HEK293 (cell line): ENCODE measurements at regions not wholly inside any gene's neighbourhood (a gene's known extent, or its start where the extent isn't known, plus 50 kb on each side); places are given as distances from the start of the nearest gene placed in this dataset.

Source experiments
- CTCF ChIA-PET: fragments of 350-600 bp; formaldehyde crosslinking; extraction: SDS; loops from one replicate; lab custom pipeline; 2021; ENCODE audit warnings: antibody characterized with exemption; lab: Yijun Ruan, JAX
- POLR2A ChIA-PET: fragments of 300-600 bp; formaldehyde crosslinking; extraction: SDS; loops from one replicate; lab custom pipeline; 2020; ENCODE audit warnings: antibody characterized with exemption, inconsistent platforms; lab: Yijun Ruan, JAX
- H3K27ac ChIP-seq: fragments of 200-500 bp; sonication (Bioruptor generic); 2 replicates; pipeline ENCODE4 v1.5.1; 2014; ENCODE audit warnings: low read depth, low read length, control low read depth, inconsistent platforms; ENCODE audit errors: extremely low read depth
- H3K36me3 ChIP-seq, 2 experiments: fragments of 200-500 bp in 1 of 2; sonication (Bioruptor generic) in 1 of 2; 1 replicate in 1 of 2; 2 replicates in 1 of 2; pipeline ENCODE4 v1.5.1; 2014 to 2017; ENCODE audit warnings: inconsistent platforms in 2 of 2, low read length in 2 of 2; ENCODE audit not compliant: control insufficient read depth in 2 of 2, insufficient read depth in 1 of 2
- H3K4me1 ChIP-seq: fragments of 200-500 bp; sonication (Bioruptor generic); 2 replicates; pipeline ENCODE4 v1.5.1; 2014; ENCODE audit warnings: mild to moderate bottlenecking, low read length, inconsistent platforms; ENCODE audit not compliant: control insufficient read depth, insufficient read depth
- H3K4me3 ChIP-seq: 2 replicates; pipeline ENCODE4 v1.5.1; 2011; ENCODE audit warnings: low read depth, mild to moderate bottlenecking, control low read depth, low read length, moderate library complexity
- H3K9me3 ChIP-seq: fragments of 200-500 bp; sonication (Bioruptor generic); 2 replicates; pipeline ENCODE4 v1.5.1; 2014; ENCODE audit warnings: low read depth, low read length, inconsistent platforms; ENCODE audit not compliant: control insufficient read depth, insufficient read depth
- GFI1B ChIP-seq: fragments of 450-650 bp; formaldehyde crosslinking; IDR thresholded peaks from 2 replicates; pipeline ENCODE4 v1.5.1; 2016; ENCODE audit warnings: missing biosample characterization, missing genetic modification characterization
- HOXC10 ChIP-seq: sonication (generic); formaldehyde crosslinking; IDR thresholded peaks from 2 replicates; pipeline ENCODE4 v1.8.1; 2023; ENCODE audit warnings: mild to moderate bottlenecking, missing genetic modification reagents
- KLF8 ChIP-seq: fragments of 450-650 bp; formaldehyde crosslinking; IDR thresholded peaks from 2 replicates; pipeline ENCODE4 v1.5.1; 2016; ENCODE audit warnings: missing biosample characterization, missing genetic modification characterization
- KLF9 ChIP-seq: fragments of 450-650 bp; formaldehyde crosslinking; IDR thresholded peaks from 2 replicates; pipeline ENCODE4 v1.5.1; 2016; ENCODE audit warnings: missing biosample characterization, missing genetic modification characterization, low read depth
- MZF1 ChIP-seq: fragments of 450-650 bp; formaldehyde crosslinking; IDR thresholded peaks from 2 replicates; pipeline ENCODE4 v1.5.1; 2017; ENCODE audit warnings: missing biosample characterization, missing genetic modification characterization, borderline replicate concordance
- SP7 ChIP-seq: fragments of 450-650 bp; formaldehyde crosslinking; IDR thresholded peaks from 2 replicates; pipeline ENCODE4 v1.5.1; 2016; ENCODE audit warnings: missing biosample characterization, missing genetic modification characterization
- ZBTB17 ChIP-seq: fragments of 450-650 bp; formaldehyde crosslinking; IDR thresholded peaks from 2 replicates; pipeline ENCODE4 v1.5.1; 2016; ENCODE audit warnings: missing biosample characterization, missing genetic modification characterization
- ZBTB20 ChIP-seq: fragments of 450-650 bp; formaldehyde crosslinking; IDR thresholded peaks from 2 replicates; pipeline ENCODE4 v1.5.1; 2016; ENCODE audit warnings: missing biosample characterization, missing genetic modification characterization
- ZBTB7A ChIP-seq: fragments of 450-650 bp; formaldehyde crosslinking; IDR thresholded peaks from 2 replicates; pipeline ENCODE4 v1.5.1; 2016; ENCODE audit warnings: low read depth, missing biosample characterization, missing genetic modification characterization
- ZFHX2 ChIP-seq: fragments of 450-650 bp; formaldehyde crosslinking; conservative IDR thresholded peaks from 2 replicates; pipeline ENCODE4 v1.5.1; 2016; ENCODE audit warnings: missing biosample characterization, missing genetic modification characterization
- ZFP3 ChIP-seq: fragments of 450-650 bp; formaldehyde crosslinking; IDR thresholded peaks from 2 replicates; pipeline ENCODE4 v1.5.1; 2016; ENCODE audit warnings: low read depth, missing biosample characterization, missing genetic modification characterization
- ZIC2 ChIP-seq: fragments of 450-650 bp; formaldehyde crosslinking; IDR thresholded peaks from 2 replicates; pipeline ENCODE4 v1.5.1; 2016; ENCODE audit warnings: missing biosample characterization, missing genetic modification characterization
- ZNF121 ChIP-seq: fragments of 450-650 bp; formaldehyde crosslinking; IDR thresholded peaks from 2 replicates; pipeline ENCODE4 v1.5.1; 2016; ENCODE audit warnings: missing biosample characterization, missing genetic modification characterization
- ZNF132 ChIP-seq: fragments of 450-650 bp; formaldehyde crosslinking; IDR thresholded peaks from 2 replicates; pipeline ENCODE4 v1.5.1; 2017; ENCODE audit warnings: missing biosample characterization, missing genetic modification characterization, borderline replicate concordance
- ZNF133 ChIP-seq: fragments of 450-650 bp; formaldehyde crosslinking; IDR thresholded peaks from 2 replicates; pipeline ENCODE4 v1.5.1; 2016; ENCODE audit warnings: missing biosample characterization, missing genetic modification characterization
- ZNF155 ChIP-seq: fragments of 450-650 bp; formaldehyde crosslinking; IDR thresholded peaks from 2 replicates; pipeline ENCODE4 v1.5.1; 2016; ENCODE audit warnings: missing biosample characterization, missing genetic modification characterization
- ZNF169 ChIP-seq: fragments of 450-650 bp; formaldehyde crosslinking; IDR thresholded peaks from 2 replicates; pipeline ENCODE4 v1.5.1; 2016; ENCODE audit warnings: missing biosample characterization, missing genetic modification characterization
- ZNF175 ChIP-seq: fragments of 450-650 bp; formaldehyde crosslinking; IDR thresholded peaks from 2 replicates; pipeline ENCODE4 v1.5.1; 2016; ENCODE audit warnings: missing biosample characterization, missing genetic modification characterization
- ZNF19 ChIP-seq: fragments of 450-650 bp; formaldehyde crosslinking; IDR thresholded peaks from 2 replicates; pipeline ENCODE4; 2016; ENCODE audit warnings: missing biosample characterization, missing genetic modification characterization, low read depth
- ZNF223 ChIP-seq: fragments of 450-650 bp; formaldehyde crosslinking; IDR thresholded peaks from 2 replicates; pipeline ENCODE4 v1.5.1; 2016; ENCODE audit warnings: missing biosample characterization, missing genetic modification characterization
- ZNF292 ChIP-seq: fragments of 450-650 bp; formaldehyde crosslinking; IDR thresholded peaks from 2 replicates; pipeline ENCODE4 v1.5.1; 2016; ENCODE audit warnings: low read depth, missing biosample characterization, missing genetic modification characterization, borderline replicate concordance
- ZNF324 ChIP-seq: fragments of 450-650 bp; formaldehyde crosslinking; IDR thresholded peaks from 2 replicates; pipeline ENCODE4 v1.5.1; 2016; ENCODE audit warnings: missing biosample characterization, missing genetic modification characterization
- ZNF335 ChIP-seq: fragments of 450-650 bp; formaldehyde crosslinking; conservative IDR thresholded peaks from 2 replicates; pipeline ENCODE4 v1.5.1; 2016; ENCODE audit warnings: missing biosample characterization, missing genetic modification characterization
- ZNF449 ChIP-seq: fragments of 450-650 bp; formaldehyde crosslinking; IDR thresholded peaks from 2 replicates; pipeline ENCODE4 v1.5.1; 2017; ENCODE audit warnings: missing biosample characterization, mild to moderate bottlenecking, missing genetic modification characterization, moderate library complexity
- ZNF48 ChIP-seq: fragments of 450-650 bp; formaldehyde crosslinking; IDR thresholded peaks from 2 replicates; pipeline ENCODE4 v1.5.1; 2016; ENCODE audit warnings: missing biosample characterization, missing genetic modification characterization
- ZNF600 ChIP-seq: fragments of 450-650 bp; formaldehyde crosslinking; IDR thresholded peaks from 2 replicates; pipeline ENCODE4 v1.5.1; 2016; ENCODE audit warnings: missing biosample characterization, missing genetic modification characterization
- ZNF660 ChIP-seq: fragments of 450-650 bp; IDR thresholded peaks from 2 replicates; pipeline ENCODE4 v1.5.1; 2018; ENCODE audit warnings: missing biosample characterization, mild to moderate bottlenecking, missing genetic modification characterization
- ZNF692 ChIP-seq: fragments of 450-650 bp; formaldehyde crosslinking; IDR thresholded peaks from 2 replicates; pipeline ENCODE4 v1.5.1; 2016; ENCODE audit warnings: missing biosample characterization, missing genetic modification characterization
- ZNF707 ChIP-seq: fragments of 450-650 bp; formaldehyde crosslinking; IDR thresholded peaks from 2 replicates; pipeline ENCODE4 v1.5.1; 2016; ENCODE audit warnings: missing biosample characterization, missing genetic modification characterization
- ZNF76 ChIP-seq: fragments of 450-650 bp; formaldehyde crosslinking; IDR thresholded peaks from 2 replicates; pipeline ENCODE4; 2016; ENCODE audit warnings: low read depth, missing biosample characterization, missing genetic modification characterization, borderline replicate concordance
- ZNF768 ChIP-seq: fragments of 450-650 bp; formaldehyde crosslinking; IDR thresholded peaks from 2 replicates; pipeline ENCODE4 v1.5.1; 2018; ENCODE audit warnings: missing biosample characterization, mild to moderate bottlenecking, missing genetic modification characterization
- ZNF776 ChIP-seq: fragments of 450-650 bp; formaldehyde crosslinking; IDR thresholded peaks from 2 replicates; pipeline ENCODE4 v1.5.0; 2017; ENCODE audit warnings: missing biosample characterization, missing genetic modification characterization, borderline replicate concordance
- ZNF777 ChIP-seq: fragments of 450-650 bp; formaldehyde crosslinking; IDR thresholded peaks from 2 replicates; pipeline ENCODE4 v1.5.1; 2017; ENCODE audit warnings: missing biosample characterization, missing genetic modification characterization, borderline replicate concordance
- ZNF791 ChIP-seq: fragments of 450-650 bp; formaldehyde crosslinking; IDR thresholded peaks from 2 replicates; pipeline ENCODE4 v1.5.1; 2016; ENCODE audit warnings: missing biosample characterization, missing genetic modification characterization
- ZSCAN16 ChIP-seq: fragments of 450-650 bp; formaldehyde crosslinking; IDR thresholded peaks from 2 replicates; pipeline ENCODE4 v1.5.1; 2016; ENCODE audit warnings: missing biosample characterization, missing genetic modification characterization

- ChIA-PET CTCF (interaction anchor here (0.7 kb wide), 1 partner anchor 121 kb away, joined by 3 read pairs; no protein-coding TSS in a partner anchor), POLR2A (no interaction called here)
Measured at GRCh38 chr15:95146481-95146880, 915.1 kb downstream of the MCTP2 start.

GRCh38 chr15:95148183-95148582 is 916.8 kb downstream of the MCTP2 start:
- Histone ChIP-seq H3K4me3 (no peak overlapping the region), H3K4me1 (no peaks in the 10 kb centered on the region), H3K27ac (no peak overlapping the region), H3K36me3 (no peaks in the 10 kb centered on the region), H3K9me3 (no peaks in the 10 kb centered on the region)
- CTCF ChIA-PET, result no interaction called here
- TF ChIP-seq ZNF449 (tag by site-specific recombination) (no peak), KLF9 (tag by site-specific recombination) (no peak), ZBTB7A (tag by site-specific recombination) (no peak), ZNF175 (no peak), ZBTB17 (tag by site-specific recombination) (no peak), ZNF132 (tag by site-specific recombination) (no peak), ZNF155 (tag by site-specific recombination) (no peak), ZNF660 (tag by site-specific recombination) (no peak), ZNF169 (tag by site-specific recombination) (no peak), GFI1B (tag by site-specific recombination) (no peak), ZNF48 (tag by site-specific recombination) (no peak), ZNF133 (tag by site-specific recombination) (no peak), KLF8 (tag by site-specific recombination) (no peak), ZFP3 (tag by site-specific recombination) (no peak), SP7 (tag by site-specific recombination) (no peak), ZNF121 (tag by site-specific recombination) (no peak), ZBTB20 (tag by site-specific recombination) (no peak)
- POLR2A ChIA-PET, result no interaction called here

More at GRCh38 chr15:95146481-95146880, 915.1 kb downstream of the MCTP2 start:
- no peaks in the 10 kb centered on the region for H3K4me1 ChIP-seq
- no peak overlapping the region for H3K4me3 ChIP-seq
- H3K36me3 ChIP-seq, result no peaks in the 10 kb centered on the region
- TF ChIP-seq ZSCAN16, result no peak
- TF ChIP-seq ZFHX2, result no peak
- TF ChIP-seq HOXC10 (CRISPR knock-in tag), result no peak
- no peak for TF ChIP-seq ZIC2 (tag by site-specific recombination)
- TF ChIP-seq ZNF776 (tag by site-specific recombination), result no peak
- no peak for TF ChIP-seq ZNF19 (tag by site-specific recombination)
- no peak for TF ChIP-seq ZNF335 (tag by site-specific recombination)
- no peak for TF ChIP-seq ZNF777 (tag by site-specific recombination)
- no peak for TF ChIP-seq GFI1B (tag by site-specific recombination)
- no peaks in the 10 kb centered on the region for H3K9me3 ChIP-seq
- H3K27ac ChIP-seq, result no peak overlapping the region

GRCh38 chr15:95149036-95149435 is 917.7 kb downstream of the MCTP2 start:
- POLR2A ChIA-PET, result no interaction called here
- no peak overlapping the region for H3K27ac ChIP-seq
- no peak overlapping the region for H3K4me3 ChIP-seq
- CTCF ChIA-PET, result no interaction called here
- no peaks in the 10 kb centered on the region for H3K36me3 ChIP-seq
- H3K9me3 ChIP-seq, result no peaks in the 10 kb centered on the region
- no peaks in the 10 kb centered on the region for H3K4me1 ChIP-seq
- no peak for TF ChIP-seq ZNF692
- TF ChIP-seq ZNF324, result no peak
- no peak for TF ChIP-seq MZF1 (tag by site-specific recombination)
- TF ChIP-seq ZNF223, result no peak
- no peak for TF ChIP-seq ZNF707
- TF ChIP-seq ZNF76, result no peak
- TF ChIP-seq KLF9 (tag by site-specific recombination), result no peak
- TF ChIP-seq ZNF791 (tag by site-specific recombination), result no peak
- TF ChIP-seq ZNF292 (tag by site-specific recombination), result no peak
- TF ChIP-seq ZNF768 (tag by site-specific recombination), result no peak
- TF ChIP-seq ZNF600 (tag by site-specific recombination), result no peak
